OCI-LY3 (cell line): ENCODE measurements at regions not wholly inside any gene's neighbourhood (a gene's known extent, or its start where the extent isn't known, plus 50 kb on each side); places are given as distances from the start of the nearest gene placed in this dataset.

Experiments
- H2AFZ ChIP-seq: fragments of 200-600, 300-600 bp; shearing (Covaris generic); 2 replicates; pipeline ENCODE4 v1.6.0; 2014; ENCODE audit warnings: antibody characterized with exemption, low read depth, low read length
- H3K27ac ChIP-seq: fragments of 200-600, 300-600 bp; sonication (generic); 2 replicates; pipeline ENCODE4 v1.5.1; 2014; ENCODE audit warnings: mild to moderate bottlenecking, low read length, moderate library complexity, mixed read lengths
- H3K27me3 ChIP-seq: fragments of 200-600, 300-600 bp; sonication (generic); 2 replicates; pipeline ENCODE4 v1.6.1; 2014; ENCODE audit warnings: low read depth, low read length, mixed read lengths
- H3K36me3 ChIP-seq: fragments of 200-600, 300-600 bp; sonication (generic); replicated peaks from 2 replicates; pipeline ENCODE3; 2014; ENCODE audit warnings: low read depth, low read length, mixed read lengths
- H3K4me1 ChIP-seq: fragments of 300-600, 200-600 bp; sonication (generic); 2 replicates; pipeline ENCODE4 v1.6.1; 2014; ENCODE audit warnings: low read length, mixed read lengths
- H3K4me2 ChIP-seq: fragments of 200-600, 300-600 bp; sonication (generic); 2 replicates; pipeline ENCODE4 v1.6.1; 2014; ENCODE audit warnings: low read length, mixed read lengths
- H3K4me3 ChIP-seq: fragments of 300-600, 200-600 bp; sonication (generic); 2 replicates; pipeline ENCODE4 v1.5.1; 2014; ENCODE audit warnings: antibody characterized with exemption, mild to moderate bottlenecking, low read length, moderate library complexity
- H3K79me2 ChIP-seq: fragments of 300-600, 200-600 bp; shearing (Covaris generic); 2 replicates; pipeline ENCODE4 v1.6.1; 2014; ENCODE audit warnings: mild to moderate bottlenecking, low read length, mixed read lengths
- H3K9ac ChIP-seq: fragments of 300-600, 200-600 bp; shearing (Covaris generic); 2 replicates; pipeline ENCODE4 v1.6.0; 2014; ENCODE audit warnings: mild to moderate bottlenecking, low read length, moderate library complexity
- H3K9me3 ChIP-seq: fragments of 200-600, 300-600 bp; shearing (Covaris generic); 2 replicates; pipeline ENCODE4 v1.6.1; 2014; ENCODE audit warnings: low read length, mixed read lengths; ENCODE audit not compliant: insufficient read depth
- H4K20me1 ChIP-seq: fragments of 200-600, 300-600 bp; sonication (generic); 2 replicates; pipeline ENCODE4 v1.6.1; 2016; ENCODE audit warnings: low read length, mixed read lengths; ENCODE audit not compliant: insufficient read depth
- EZH2phosphoT487 ChIP-seq: fragments of 200-600 bp; shearing (Covaris generic); IDR thresholded peaks from 2 replicates; pipeline ENCODE4 v1.6.1; 2018; ENCODE audit warnings: antibody characterized with exemption, mixed run types, low read depth
- TF ChIP-seq, protein P1 (sequence below): fragments of 200-600, 300-600 bp; sonication (generic); IDR thresholded peaks from 2 replicates; pipeline ENCODE4 v1.5.1; 2014; ENCODE audit warnings: antibody characterized with exemption, low read length, low read depth

DNA sequence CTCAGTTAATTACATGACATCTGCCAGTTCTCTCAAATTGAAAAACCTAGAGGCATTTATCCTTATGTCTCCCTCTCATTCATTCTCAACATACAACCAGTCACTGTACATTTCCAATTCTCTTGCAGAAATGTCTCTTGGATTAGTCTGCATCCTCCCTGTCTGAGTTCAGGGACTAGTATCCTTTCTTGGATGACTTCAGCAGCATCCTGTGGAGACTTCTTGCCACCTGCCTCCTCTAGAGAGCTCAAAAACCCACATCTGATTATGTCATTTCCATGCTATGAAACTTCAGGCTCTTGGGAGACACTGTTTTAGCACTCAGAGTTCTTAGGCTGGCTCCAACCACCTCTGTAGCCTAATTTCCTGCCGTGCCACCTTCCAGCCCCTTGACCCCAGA is 515.1 kb upstream of the DIPK2B start:
- TF ChIP-seq, protein P1, sequence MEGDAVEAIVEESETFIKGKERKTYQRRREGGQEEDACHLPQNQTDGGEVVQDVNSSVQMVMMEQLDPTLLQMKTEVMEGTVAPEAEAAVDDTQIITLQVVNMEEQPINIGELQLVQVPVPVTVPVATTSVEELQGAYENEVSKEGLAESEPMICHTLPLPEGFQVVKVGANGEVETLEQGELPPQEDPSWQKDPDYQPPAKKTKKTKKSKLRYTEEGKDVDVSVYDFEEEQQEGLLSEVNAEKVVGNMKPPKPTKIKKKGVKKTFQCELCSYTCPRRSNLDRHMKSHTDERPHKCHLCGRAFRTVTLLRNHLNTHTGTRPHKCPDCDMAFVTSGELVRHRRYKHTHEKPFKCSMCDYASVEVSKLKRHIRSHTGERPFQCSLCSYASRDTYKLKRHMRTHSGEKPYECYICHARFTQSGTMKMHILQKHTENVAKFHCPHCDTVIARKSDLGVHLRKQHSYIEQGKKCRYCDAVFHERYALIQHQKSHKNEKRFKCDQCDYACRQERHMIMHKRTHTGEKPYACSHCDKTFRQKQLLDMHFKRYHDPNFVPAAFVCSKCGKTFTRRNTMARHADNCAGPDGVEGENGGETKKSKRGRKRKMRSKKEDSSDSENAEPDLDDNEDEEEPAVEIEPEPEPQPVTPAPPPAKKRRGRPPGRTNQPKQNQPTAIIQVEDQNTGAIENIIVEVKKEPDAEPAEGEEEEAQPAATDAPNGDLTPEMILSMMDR = no peak
- TF ChIP-seq EZH2phosphoT487 = no peak
- Histone ChIP-seq H3K79me2 (no peaks in the 10 kb centered on the region), H3K27ac (no peak overlapping the region), H3K9me3 (no peaks in the 10 kb centered on the region), H4K20me1 (no peaks in the 10 kb centered on the region), H3K4me2 (peak overlapping the region; percentile 65), H3K36me3 (no peaks in the 10 kb centered on the region), H2AFZ (no peak overlapping the region), H3K4me3 (no peak overlapping the region), H3K9ac (no peak overlapping the region), H3K27me3 (peaks cover 13% of the 10 kb centered on the region), H3K4me1 (peaks cover 44% of the 10 kb centered on the region)

DNA sequence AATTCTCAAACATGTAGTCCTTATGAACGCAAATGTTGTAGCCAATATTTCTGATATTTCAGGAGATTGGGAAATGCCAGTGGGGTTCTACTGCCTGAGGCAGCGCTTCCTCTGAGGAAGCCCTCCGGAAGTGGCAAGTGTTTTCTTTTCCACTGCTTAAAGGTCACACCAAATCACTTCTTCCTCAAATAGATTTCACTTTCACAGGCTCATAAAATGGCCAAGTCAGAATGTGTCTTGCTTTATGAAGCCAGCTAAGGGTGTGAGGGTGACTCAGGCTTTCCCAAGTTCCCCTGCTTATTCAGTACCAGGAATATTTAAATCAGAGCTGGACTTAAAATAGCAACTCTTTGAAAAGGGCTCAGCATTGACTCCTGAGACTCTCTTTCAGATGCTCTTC is 514.2 kb upstream of the DIPK2B start:
- H3K27me3 ChIP-seq = peaks cover 13% of the 10 kb centered on the region
- H3K4me1 ChIP-seq = peaks cover 49% of the 10 kb centered on the region
- H4K20me1 ChIP-seq = no peaks in the 10 kb centered on the region
- H3K79me2 ChIP-seq = no peaks in the 10 kb centered on the region
- H3K27ac ChIP-seq = peak overlapping the region; percentile 56; the same call in 1 of the 2 replicates
- H3K4me3 ChIP-seq = peak overlapping the region; percentile 36
- H3K9me3 ChIP-seq = no peaks in the 10 kb centered on the region
- H3K4me2 ChIP-seq = peak overlapping the region; percentile 65
- no peak overlapping the region for H2AFZ ChIP-seq
- H3K36me3 ChIP-seq = no peaks in the 10 kb centered on the region
- H3K9ac ChIP-seq = no peak overlapping the region; the same call in 1 of the 2 replicates
- no peak for TF ChIP-seq EZH2phosphoT487
- TF ChIP-seq, protein P1 = no peak

DNA sequence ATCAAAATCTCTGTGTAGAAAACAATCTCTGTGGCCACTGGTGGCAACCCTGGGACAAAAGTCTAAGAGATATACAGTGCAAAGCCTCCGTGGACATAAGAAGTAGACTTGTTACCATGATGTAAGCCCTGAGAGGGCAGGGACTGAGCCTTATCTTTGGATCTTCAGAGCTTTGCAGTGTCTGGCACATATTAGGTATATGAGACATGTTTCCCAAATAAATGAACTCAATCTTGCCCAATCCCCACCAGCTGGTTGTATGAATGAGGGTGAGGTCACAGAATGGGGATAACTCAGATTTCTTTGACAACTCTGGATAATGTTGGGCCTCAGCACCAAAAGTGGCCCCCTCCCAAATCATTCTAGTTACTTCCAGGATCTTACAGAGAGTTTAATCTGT is 511.4 kb upstream of the DIPK2B start:
- TF ChIP-seq EZH2phosphoT487 = no peak
- TF ChIP-seq, protein P1 = no peak
- H2AFZ ChIP-seq = no peak overlapping the region
- peaks cover 69% of the 10 kb centered on the region for H3K4me1 ChIP-seq
- H3K79me2 ChIP-seq = no peaks in the 10 kb centered on the region
- H3K4me2 ChIP-seq = no peak overlapping the region
- no peak overlapping the region for H3K4me3 ChIP-seq
- no peak overlapping the region for H3K9ac ChIP-seq
- peaks cover 13% of the 10 kb centered on the region for H3K27me3 ChIP-seq
- no peaks in the 10 kb centered on the region for H3K36me3 ChIP-seq
- H3K9me3 ChIP-seq = no peaks in the 10 kb centered on the region
- no peaks in the 10 kb centered on the region for H4K20me1 ChIP-seq
- no peak overlapping the region for H3K27ac ChIP-seq

DNA sequence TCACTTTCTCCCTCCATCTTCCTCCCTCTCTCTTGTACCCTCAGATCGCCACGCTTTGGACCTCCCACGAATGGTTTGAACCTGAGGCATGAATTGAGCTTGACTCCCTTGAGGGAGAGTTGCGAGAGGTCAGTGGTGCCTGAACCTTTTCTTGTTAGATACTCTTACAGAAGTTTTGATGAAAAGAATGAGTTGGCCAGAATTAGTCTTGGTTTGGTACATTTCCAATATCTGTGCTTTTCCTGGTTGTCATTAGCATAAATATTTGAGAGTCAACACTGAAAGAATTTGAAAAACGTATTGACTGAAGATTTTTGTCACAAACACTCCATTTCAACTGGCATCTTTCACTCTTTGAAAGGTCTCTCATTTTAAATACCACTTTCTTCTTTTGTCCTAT is 510.6 kb upstream of the DIPK2B start:
- H4K20me1 ChIP-seq = no peaks in the 10 kb centered on the region
- peaks cover 13% of the 10 kb centered on the region for H3K27me3 ChIP-seq
- no peak for TF ChIP-seq EZH2phosphoT487
- TF ChIP-seq, protein P1 = no peak
- peak overlapping the region; percentile 42; the same call in 1 of the 2 replicates for H3K9ac ChIP-seq
- H3K4me2 ChIP-seq = peak overlapping the region; percentile 79
- H3K9me3 ChIP-seq = no peaks in the 10 kb centered on the region
- H3K4me1 ChIP-seq = peaks cover 67% of the 10 kb centered on the region
- H3K36me3 ChIP-seq = no peaks in the 10 kb centered on the region
- H2AFZ ChIP-seq = no peak overlapping the region
- no peaks in the 10 kb centered on the region for H3K79me2 ChIP-seq
- H3K27ac ChIP-seq = peak overlapping the region; percentile 87; the same call in 1 of the 2 replicates
- peak overlapping the region; percentile 42 for H3K4me3 ChIP-seq
